Nephron progenitor cell (in vitro differentiated cells): ENCODE measurements at regions not wholly inside any gene's neighbourhood (a gene's known extent, or its start where the extent isn't known, plus 50 kb on each side); places are given as distances from the start of the nearest gene placed in this dataset.
A peak's percentile ranks its signal among the peaks of the same experiment; 100 is the strongest.

Source experiments
- DNase-seq: peaks from one replicate; pipeline ENCODE4 v3.0.0; 2021
- H3K27ac Mint-ChIP-seq: 2 replicates; pipeline ENCODE4 v1.8.0; 2021; ENCODE audit warnings: mild to moderate bottlenecking, moderate library complexity, mixed read lengths
- H3K27me3 Mint-ChIP-seq: 2 replicates; pipeline ENCODE4 v1.8.0; 2021; ENCODE audit warnings: mild to moderate bottlenecking, low read depth, mixed read lengths; ENCODE audit not compliant: poor library complexity
- H3K36me3 Mint-ChIP-seq: 2 replicates; pipeline ENCODE4 v1.8.0; 2021; ENCODE audit warnings: low read depth, mixed read lengths
- H3K4me1 Mint-ChIP-seq: 2 replicates; pipeline ENCODE4 v1.8.0; 2021; ENCODE audit warnings: mixed read lengths
- H3K4me3 Mint-ChIP-seq: 2 replicates; pipeline ENCODE4 v1.8.0; 2021; ENCODE audit warnings: mild to moderate bottlenecking, moderate library complexity, mixed read lengths
- H3K9me3 Mint-ChIP-seq: 2 replicates; pipeline ENCODE4 v1.8.0; 2021; ENCODE audit warnings: mild to moderate bottlenecking, moderate library complexity, mixed read lengths
- CTCF ChIP-seq: fragments of 200-600 bp; sonication (generic); IDR thresholded peaks from 2 replicates; pipeline ENCODE4 v1.5.0; 2021; ENCODE audit warnings: antibody characterized with exemption

GRCh38 chr4:55242506-55242905 lies 103.5 kb upstream of the SRD5A3 start:
- Mint-ChIP-seq H3K27ac (peak overlapping the region; percentile 81), H3K4me1 (peaks cover 36% of the 10 kb centered on the region), H3K9me3 (peaks cover 30% of the 10 kb centered on the region), H3K4me3 (no peak overlapping the region), H3K36me3 (peaks cover 22% of the 10 kb centered on the region), H3K27me3 (peaks cover 2% of the 10 kb centered on the region)
- no peak for DNase-seq
- no peak for TF ChIP-seq CTCF

DNA sequence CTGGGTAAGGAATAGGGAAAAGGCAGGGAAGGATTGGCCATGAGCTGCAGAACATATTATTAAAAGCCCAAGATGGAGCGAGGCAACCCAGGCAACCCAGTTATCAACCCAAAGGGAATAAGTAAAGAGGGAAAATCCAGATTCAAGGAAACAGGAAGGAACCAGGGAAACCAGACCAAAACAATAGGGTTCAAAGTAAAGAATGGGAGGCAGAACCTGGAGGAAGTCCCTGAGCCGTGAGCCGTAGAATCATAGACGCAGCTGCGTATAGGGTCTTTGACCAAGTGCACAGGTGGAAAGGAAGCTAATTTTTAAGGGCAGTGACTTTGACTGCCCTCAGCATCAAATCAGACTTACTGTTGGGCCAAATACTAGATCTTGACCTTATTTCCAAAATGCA lies 98.5 kb upstream of the SRD5A3 start:
- Mint-ChIP-seq H3K4me3 (no peak overlapping the region), H3K36me3 (no peaks in the 10 kb centered on the region), H3K27me3 (no peaks in the 10 kb centered on the region), H3K9me3 (no peaks in the 10 kb centered on the region), H3K27ac (no peak overlapping the region), H3K4me1 (peaks cover 37% of the 10 kb centered on the region)
- DNase-seq: no peak
- no peak for TF ChIP-seq CTCF

- Mint-ChIP-seq H3K27ac (peak overlapping the region; percentile 92), H3K4me3 (no peak overlapping the region), H3K27me3 (no peaks in the 10 kb centered on the region), H3K4me1 (peaks cover 35% of the 10 kb centered on the region), H3K36me3 (no peaks in the 10 kb centered on the region), H3K9me3 (no peaks in the 10 kb centered on the region)
- TF ChIP-seq CTCF: no peak
- no peak for DNase-seq
Observed at GRCh38 chr4:55248756-55249155, 97.3 kb upstream of the SRD5A3 start.

GRCh38 chr4:55249476-55249875 lies 96.6 kb upstream of the SRD5A3 start:
- H3K4me3 Mint-ChIP-seq: no peak overlapping the region
- DNase-seq: no peak
- TF ChIP-seq CTCF: no peak
- H3K27ac Mint-ChIP-seq: peak overlapping the region; percentile 92
- H3K9me3 Mint-ChIP-seq: no peaks in the 10 kb centered on the region
- H3K4me1 Mint-ChIP-seq: peaks cover 36% of the 10 kb centered on the region
- H3K27me3 Mint-ChIP-seq: no peaks in the 10 kb centered on the region
- H3K36me3 Mint-ChIP-seq: no peaks in the 10 kb centered on the region

DNA sequence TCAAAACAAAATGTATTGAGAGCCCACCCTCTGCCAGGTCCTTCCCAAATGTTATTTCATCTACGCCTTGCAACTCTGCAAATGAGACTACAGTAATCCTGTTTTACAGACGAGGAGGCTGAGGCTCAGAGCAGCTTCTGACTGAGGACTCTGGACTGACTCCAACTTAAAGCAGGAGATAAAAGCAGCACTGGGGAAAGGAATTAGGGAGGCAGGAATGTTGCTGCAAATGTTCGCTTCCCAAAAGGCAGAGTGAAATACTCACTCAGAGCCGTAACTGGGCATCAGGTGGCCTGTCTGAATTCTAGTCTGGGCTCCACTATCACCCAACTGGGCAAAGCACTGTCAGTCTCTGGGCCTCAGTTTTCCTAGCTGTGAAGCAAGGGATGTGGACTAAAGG lies 94.7 kb upstream of the SRD5A3 start:
- Mint-ChIP-seq H3K36me3 (no peaks in the 10 kb centered on the region), H3K4me1 (peaks cover 49% of the 10 kb centered on the region), H3K27me3 (no peaks in the 10 kb centered on the region)

More for the DNA sequence above, 94.7 kb upstream of the SRD5A3 start:
- H3K27ac Mint-ChIP-seq: no peak overlapping the region
- no peak overlapping the region for H3K4me3 Mint-ChIP-seq
- DNase-seq: no peak
- H3K9me3 Mint-ChIP-seq: no peaks in the 10 kb centered on the region
- no peak for TF ChIP-seq CTCF
